ENCODE measurements at regions not wholly inside any gene's neighbourhood (a gene's known extent, or its start where the extent isn't known, plus 50 kb on each side); places are given as distances from the start of the nearest gene placed in this dataset.
"Not testable (repeated sequence)": the region's sequence is repeated elsewhere in the genome, so short reads cannot be mapped to it uniquely, and the experiment has no call there.

GRCh38 chr6:37078814-37079213 is 73.4 kb downstream of the FGD2 start:
- intact Hi-C loops (cut with micrococcal nuclease): no loop called here
- H3K4me1 Mint-ChIP-seq (ENCODE audit: low read depth): peaks cover 6% of the 10 kb centered on the region

DNA sequence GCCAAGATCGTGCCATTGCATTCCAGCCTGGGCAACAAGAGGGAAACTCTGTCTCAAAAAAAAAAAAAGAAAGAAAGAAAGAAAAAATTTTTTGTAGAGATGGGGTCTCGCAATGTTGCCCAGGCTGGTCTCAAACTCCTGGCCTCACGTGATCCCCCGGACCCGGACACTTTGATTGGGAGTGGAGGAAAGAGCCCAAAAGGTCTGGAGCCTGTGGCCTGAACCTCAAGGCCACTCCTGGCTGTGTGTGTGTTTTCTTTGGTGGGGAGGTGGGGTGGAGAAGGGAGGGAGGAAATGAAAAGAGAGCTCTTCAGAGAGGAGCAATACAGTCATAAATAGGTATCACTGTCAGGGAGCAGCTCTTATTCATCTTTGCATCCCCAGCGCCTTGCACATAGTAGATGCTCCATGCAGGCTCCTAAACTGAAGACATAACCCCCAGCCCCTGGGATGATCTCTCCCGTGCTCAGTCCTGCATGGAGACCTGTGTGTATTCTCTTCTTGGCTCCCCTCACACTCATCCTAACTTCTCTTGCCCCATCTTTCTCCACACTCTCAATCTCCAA is 75.7 kb downstream of the FGD2 start:
- DNase-seq (ENCODE audit: low spot score): no peak
- Mint-ChIP-seq H3K4me1 (ENCODE audit: low read depth) (peaks cover 6% of the 10 kb centered on the region), H3K27ac (no peak overlapping the region), H3K27me3 (ENCODE audit: insufficient read depth) (peaks cover 1% of the 10 kb centered on the region), H3K36me3 (ENCODE audit: low read depth) (peaks cover 4% of the 10 kb centered on the region), H3K4me3 (no peak overlapping the region), H3K9me3 (no peaks in the 10 kb centered on the region)
- intact Hi-C loops (cut with micrococcal nuclease): no loop called here

More at GRCh38 chr6:37078814-37079213, 73.4 kb downstream of the FGD2 start:
- Mint-ChIP-seq H3K4me3 (no peak overlapping the region), H3K27ac (no peak overlapping the region), H3K27me3 (ENCODE audit: insufficient read depth) (peaks cover 1% of the 10 kb centered on the region), H3K36me3 (ENCODE audit: low read depth) (no peaks in the 10 kb centered on the region), H3K9me3 (no peaks in the 10 kb centered on the region)
- DNase-seq (ENCODE audit: low spot score): no peak

- peaks cover 6% of the 10 kb centered on the region for H3K4me1 Mint-ChIP-seq (ENCODE audit: low read depth)
- intact Hi-C loops (cut with micrococcal nuclease): no loop called here
- H3K27me3 Mint-ChIP-seq (ENCODE audit: insufficient read depth): peaks cover 1% of the 10 kb centered on the region
- no peak for DNase-seq (ENCODE audit: low spot score)
- no peak overlapping the region for H3K27ac Mint-ChIP-seq
- peaks cover 4% of the 10 kb centered on the region for H3K36me3 Mint-ChIP-seq (ENCODE audit: low read depth)
- H3K4me3 Mint-ChIP-seq: no peak overlapping the region
- no peaks in the 10 kb centered on the region for H3K9me3 Mint-ChIP-seq
Observed at GRCh38 chr6:37082390-37083130, 77.1 kb downstream of the FGD2 start.

DNA sequence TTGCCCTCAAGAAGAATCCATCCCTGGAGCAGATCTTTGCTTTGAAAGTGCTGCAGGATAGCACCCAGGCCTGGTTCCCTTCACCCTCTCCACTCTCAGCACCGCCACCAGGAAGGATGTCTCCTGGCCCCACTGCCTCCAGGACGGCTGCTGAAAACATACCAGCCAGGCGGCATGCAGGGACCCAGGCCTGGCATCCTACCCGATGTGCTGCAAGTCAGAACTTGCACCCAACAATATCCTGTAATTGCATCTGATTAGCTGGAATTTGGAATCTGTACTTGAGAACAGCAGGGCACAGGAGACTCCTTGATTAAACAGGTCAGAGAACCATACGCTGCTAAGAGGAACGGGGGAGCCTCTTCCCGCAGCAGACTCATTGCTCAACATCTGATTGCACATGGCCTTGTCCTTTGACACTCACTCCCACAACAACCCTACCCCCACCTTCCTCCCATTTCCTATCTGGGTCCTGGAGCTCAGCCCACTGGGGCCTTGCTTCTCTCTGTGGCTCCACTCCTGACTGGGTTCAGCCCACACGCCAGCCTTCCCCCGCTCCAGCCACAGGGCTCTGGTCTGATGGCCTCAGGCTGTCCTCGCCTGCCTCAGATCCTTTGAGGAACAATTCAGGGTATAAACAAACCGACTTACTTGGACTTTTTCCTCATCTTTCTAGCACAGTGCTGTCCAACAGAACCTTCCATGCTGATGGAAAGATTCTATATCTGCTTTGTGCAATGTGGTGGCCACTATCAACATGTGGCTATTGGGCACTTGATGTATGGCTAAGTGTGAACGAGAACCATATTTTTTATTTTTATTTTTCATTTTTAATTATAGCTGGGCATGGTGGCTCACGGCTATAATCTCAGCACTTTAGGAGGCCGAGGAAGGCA is 78.0 kb downstream of the FGD2 start:
- no peaks in the 10 kb centered on the region for H3K9me3 Mint-ChIP-seq
- H3K4me3 Mint-ChIP-seq: no peak overlapping the region
- peaks cover 4% of the 10 kb centered on the region for H3K36me3 Mint-ChIP-seq (ENCODE audit: low read depth)
- peaks cover 1% of the 10 kb centered on the region for H3K27me3 Mint-ChIP-seq (ENCODE audit: insufficient read depth)
- intact Hi-C loops (cut with micrococcal nuclease): no loop called here
- no peak overlapping the region for H3K27ac Mint-ChIP-seq
- DNase-seq (ENCODE audit: low spot score): no peak
- H3K4me1 Mint-ChIP-seq (ENCODE audit: low read depth): peaks cover 6% of the 10 kb centered on the region

DNA sequence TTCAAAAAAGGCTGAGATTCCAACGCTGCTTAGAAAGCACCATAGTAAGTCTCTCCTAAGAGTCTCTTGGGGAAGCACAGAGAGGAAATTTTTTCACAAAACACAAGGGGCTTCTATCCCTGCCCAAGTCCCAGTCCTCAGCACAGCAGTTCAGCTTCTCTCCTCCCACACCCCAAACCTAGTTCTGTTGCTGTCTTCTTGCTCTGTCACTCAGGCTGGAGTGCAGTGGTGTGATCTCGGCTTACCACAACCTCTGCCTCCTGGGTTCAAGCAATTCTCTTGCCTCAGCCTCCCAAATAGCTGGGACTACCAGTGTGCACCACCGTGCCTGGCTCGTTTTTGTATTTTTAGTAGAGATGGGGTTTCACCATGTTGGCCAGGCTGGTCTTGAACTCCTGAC is 79.2 kb downstream of the FGD2 start:
- H3K27ac Mint-ChIP-seq; DNase-seq (ENCODE audit: low spot score); H3K4me1 Mint-ChIP-seq (ENCODE audit: low read depth); H3K27me3 Mint-ChIP-seq (ENCODE audit: insufficient read depth); H3K9me3 Mint-ChIP-seq; H3K4me3 Mint-ChIP-seq; H3K36me3 Mint-ChIP-seq (ENCODE audit: low read depth); intact Hi-C loops (cut with micrococcal nuclease): not testable (repeated sequence)

GRCh38 chr6:37085198-37085597 is 79.7 kb downstream of the FGD2 start:
- no peaks in the 10 kb centered on the region for H3K9me3 Mint-ChIP-seq
- no peak for DNase-seq (ENCODE audit: low spot score)
- intact Hi-C loops (cut with micrococcal nuclease): no loop called here
- H3K36me3 Mint-ChIP-seq (ENCODE audit: low read depth): peaks cover 4% of the 10 kb centered on the region
- H3K27me3 Mint-ChIP-seq (ENCODE audit: insufficient read depth): peaks cover 1% of the 10 kb centered on the region
- peak overlapping the region; percentile 31 for H3K27ac Mint-ChIP-seq
- no peak overlapping the region for H3K4me3 Mint-ChIP-seq
- peaks cover 6% of the 10 kb centered on the region for H3K4me1 Mint-ChIP-seq (ENCODE audit: low read depth)

DNA sequence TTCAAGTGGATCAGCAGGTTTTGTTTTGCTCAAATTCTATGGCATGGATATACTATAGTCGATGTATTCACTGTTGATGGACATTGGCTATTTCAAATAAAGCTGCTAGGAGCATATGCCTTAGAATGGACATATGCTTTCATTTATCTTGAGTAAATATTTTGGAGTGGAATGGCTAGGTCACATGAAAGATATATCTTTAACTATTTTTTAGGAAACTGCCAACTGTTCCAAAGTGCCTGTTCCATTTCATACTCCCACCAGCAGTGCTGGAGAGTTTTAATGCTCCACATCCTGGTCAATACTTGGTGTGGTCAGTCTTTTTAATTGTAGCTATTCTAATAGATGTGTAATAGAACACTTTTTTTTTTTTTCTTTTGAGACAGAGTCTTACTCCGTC is 81.1 kb upstream of the PIM1 start:
- intact Hi-C loops (cut with micrococcal nuclease): no loop called here
- no peaks in the 10 kb centered on the region for H3K9me3 Mint-ChIP-seq
- peaks cover 8% of the 10 kb centered on the region for H3K4me1 Mint-ChIP-seq (ENCODE audit: low read depth)
- peaks cover 4% of the 10 kb centered on the region for H3K36me3 Mint-ChIP-seq (ENCODE audit: low read depth)
- H3K27me3 Mint-ChIP-seq (ENCODE audit: insufficient read depth): no peaks in the 10 kb centered on the region
- H3K27ac Mint-ChIP-seq: no peak overlapping the region
- no peak for DNase-seq (ENCODE audit: low spot score)
- H3K4me3 Mint-ChIP-seq: no peak overlapping the region

- Mint-ChIP-seq H3K9me3 (no peaks in the 10 kb centered on the region), H3K4me3 (no peak overlapping the region), H3K36me3 (ENCODE audit: low read depth) (peaks cover 4% of the 10 kb centered on the region), H3K27ac (no peak overlapping the region), H3K27me3 (ENCODE audit: insufficient read depth) (no peaks in the 10 kb centered on the region), H3K4me1 (ENCODE audit: low read depth) (peaks cover 14% of the 10 kb centered on the region)
- intact Hi-C loops (cut with micrococcal nuclease): no loop called here
- DNase-seq (ENCODE audit: low spot score): no peak
Observed at GRCh38 chr6:37089783-37090182, 80.2 kb upstream of the PIM1 start.

- not testable (repeated sequence) for H3K27me3 Mint-ChIP-seq (ENCODE audit: insufficient read depth); H3K4me3 Mint-ChIP-seq; H3K27ac Mint-ChIP-seq
Observed at GRCh38 chr6:37091104-37091503, 78.8 kb upstream of the PIM1 start.

GRCh38 chr6:37091586-37091985 is 78.4 kb upstream of the PIM1 start:
- H3K27ac Mint-ChIP-seq; H3K36me3 Mint-ChIP-seq (ENCODE audit: low read depth); intact Hi-C loops (cut with micrococcal nuclease); H3K4me3 Mint-ChIP-seq; DNase-seq (ENCODE audit: low spot score); H3K9me3 Mint-ChIP-seq; H3K27me3 Mint-ChIP-seq (ENCODE audit: insufficient read depth): not testable (repeated sequence)
- peaks cover 18% of the 10 kb centered on the region for H3K4me1 Mint-ChIP-seq (ENCODE audit: low read depth)

More at GRCh38 chr6:37091104-37091503, 78.8 kb upstream of the PIM1 start:
- H3K36me3 Mint-ChIP-seq (ENCODE audit: low read depth); DNase-seq (ENCODE audit: low spot score); intact Hi-C loops (cut with micrococcal nuclease); H3K9me3 Mint-ChIP-seq: not testable (repeated sequence)
- peaks cover 18% of the 10 kb centered on the region for H3K4me1 Mint-ChIP-seq (ENCODE audit: low read depth)

GRCh38 chr6:37092923-37093727 is 76.8 kb upstream of the PIM1 start:
- no peaks in the 10 kb centered on the region for H3K27me3 Mint-ChIP-seq (ENCODE audit: insufficient read depth)
- DNase-seq (ENCODE audit: low spot score): no peak
- H3K4me3 Mint-ChIP-seq: no peak overlapping the region
- intact Hi-C loops (cut with micrococcal nuclease): no loop called here
- peaks cover 18% of the 10 kb centered on the region for H3K4me1 Mint-ChIP-seq (ENCODE audit: low read depth)
- H3K36me3 Mint-ChIP-seq (ENCODE audit: low read depth): no peaks in the 10 kb centered on the region
- no peaks in the 10 kb centered on the region for H3K9me3 Mint-ChIP-seq
- no peak overlapping the region for H3K27ac Mint-ChIP-seq

DNA sequence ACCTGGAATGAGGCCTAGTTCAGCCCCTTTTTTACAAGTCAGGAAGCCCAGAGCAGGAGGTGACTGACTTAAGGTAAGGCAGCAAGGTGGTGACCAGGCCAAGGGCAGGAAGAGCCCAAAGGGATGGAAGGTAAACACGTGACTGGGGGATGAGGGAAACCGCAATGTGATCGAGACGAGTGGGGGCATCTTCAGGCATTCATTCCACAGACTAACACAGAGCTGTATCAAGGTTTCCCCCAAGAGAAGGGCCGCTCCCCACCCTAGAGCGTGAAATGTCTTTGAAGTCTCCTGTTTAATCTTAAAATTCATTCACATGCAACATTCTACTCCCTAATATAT is 76.3 kb upstream of the PIM1 start:
- Mint-ChIP-seq H3K4me1 (ENCODE audit: low read depth) (peaks cover 18% of the 10 kb centered on the region), H3K36me3 (ENCODE audit: low read depth) (no peaks in the 10 kb centered on the region)
- DNase-seq (ENCODE audit: low spot score): no peak

More for the DNA sequence above, 76.3 kb upstream of the PIM1 start:
- Mint-ChIP-seq H3K9me3 (no peaks in the 10 kb centered on the region), H3K4me3 (no peak overlapping the region), H3K27ac (peak overlapping the region; percentile 44), H3K27me3 (ENCODE audit: insufficient read depth) (no peaks in the 10 kb centered on the region)
- intact Hi-C loops (cut with micrococcal nuclease): no loop called here

All from activated T-helper 1 cell treated with anti-CD3 and anti-CD28 coated beads, Interleukin-12 subunit alpha, Interleukin-12 subunit beta, Interleukin-2, Interleukin-4 antibody, amounts not matched to agents 30 ng/mL and 10 ng/mL and 1 ng/mL, durations not matched to agents 14 hours and 24 hours and 36 hours (primary cell).